ENCODE measurements at regions not wholly inside any gene's neighbourhood (a gene's known extent, or its start where the extent isn't known, plus 50 kb on each side); places are given as distances from the start of the nearest gene placed in this dataset.

GRCh38 chr13:90447034-90447733, 900.3 kb upstream of the MIR17HG start:
- no peak for TF ChIP-seq CTCF (conservative IDR thresholded peaks at IDR 0.05; ENCODE audit: low read depth in 2 of 2)
- no peak for TF ChIP-seq NANOG (IDR thresholded peaks at IDR 0.05; ENCODE audit: borderline replicate concordance)
- TF ChIP-seq ZNF462 (CRISPR knock-in tag; IDR thresholded peaks at IDR 0.05): no peak
- no peak for TF ChIP-seq STAT1 (IDR thresholded peaks at IDR 0.05; ENCODE audit: unreplicated experiment)
- no peak for TF ChIP-seq EZH2phosphoT487 (IDR thresholded peaks at IDR 0.05; ENCODE audit: unreplicated experiment)
- TF ChIP-seq JUNB (IDR thresholded peaks at IDR 0.05; ENCODE audit: unreplicated experiment): no peak
- TF ChIP-seq ZNF114 (CRISPR knock-in tag; IDR thresholded peaks at IDR 0.05): no peak
- TF ChIP-seq ZNF331 (CRISPR knock-in tag; IDR thresholded peaks at IDR 0.05; ENCODE audit: low read depth): no peak
- TF ChIP-seq POLR2AphosphoS5 (IDR thresholded peaks at IDR 0.05; ENCODE audit: low read depth): no peak
- TF ChIP-seq REST (IDR thresholded peaks at IDR 0.05; ENCODE audit: unreplicated experiment): no peak
- TF ChIP-seq ETS1 (IDR thresholded peaks at IDR 0.05): no peak
- no peak for TF ChIP-seq EZH2 (IDR thresholded peaks at IDR 0.05; ENCODE audit: low read depth, unreplicated experiment)
- TF ChIP-seq CREB1 (CRISPR knock-in tag; IDR thresholded peaks at IDR 0.05; ENCODE audit: low read depth): no peak
- H3K9me3 Mint-ChIP-seq: no peaks in the 10 kb centered on the region

More at GRCh38 chr13:90447034-90447733, 900.3 kb upstream of the MIR17HG start:
- H3F3A ChIP-seq (replicated peaks; ENCODE audit: low read depth): no peaks in the 10 kb centered on the region
- no peak overlapping the region for H3K4me2 ChIP-seq
- no peaks in the 10 kb centered on the region for H3K79me2 ChIP-seq (replicated peaks; ENCODE audit: insufficient read depth)
- H3K36me3 ChIP-seq (ENCODE audit: insufficient read depth): no peaks in the 10 kb centered on the region
- no peaks in the 10 kb centered on the region for H3K27me3 Mint-ChIP-seq (ENCODE audit: insufficient read depth, low read depth, poor library complexity)
- no peaks in the 10 kb centered on the region for H3K4me1 ChIP-seq (ENCODE audit: insufficient read depth)
- H3K36me3 Mint-ChIP-seq (ENCODE audit: low read depth): no peaks in the 10 kb centered on the region; the same call in 2 of the 3 replicates
- ATAC-seq (no peak), DNase-seq (ENCODE audit: low spot score) (no peak)
- H3K9me2 ChIP-seq (ENCODE audit: insufficient read depth): 0 out of 2 replicates have a peak, but pooled peaks cover 5% of the 10 kb centered on the region
- peaks cover 11% of the 10 kb centered on the region; the same call in 2 of the 3 replicates for H3K4me1 Mint-ChIP-seq
- H3K27me3 ChIP-seq (ENCODE audit: insufficient read depth): no peaks in the 10 kb centered on the region
- no peak overlapping the region for H3K4me3 ChIP-seq
- no peak overlapping the region for H3K4me3 Mint-ChIP-seq
- no peaks in the 10 kb centered on the region for H4K20me1 ChIP-seq (replicated peaks; ENCODE audit: insufficient read depth)
- no peak overlapping the region for H3K27ac Mint-ChIP-seq
- no peak overlapping the region for H3K27ac ChIP-seq (ENCODE audit: low read depth)
- no peak overlapping the region for H2AFZ ChIP-seq

Data from GM23338 (cell line).